DND-41 (cell line): ENCODE measurements at regions not wholly inside any gene's neighbourhood (a gene's known extent, or its start where the extent isn't known, plus 50 kb on each side); places are given as distances from the start of the nearest gene placed in this dataset.

Experiments used
- ATAC-seq: fragments of 200-7000 bp; cut with Tn5 transposase; 3 replicates; pipeline ENCODE4 v1.9.1; 2021; ENCODE audit warnings: low read depth; ENCODE audit not compliant: insufficient read depth
- DNase-seq: peaks from one replicate; pipeline ENCODE4 v3.0.0-alpha.2; 2020
- H2AFZ ChIP-seq: 2 replicates; pipeline ENCODE4 v1.6.0; 2012; ENCODE audit warnings: low read depth, low read length
- H3K27ac ChIP-seq: 2 replicates; pipeline ENCODE4 v1.5.1; 2012; ENCODE audit warnings: low read length, inconsistent platforms
- H3K27me3 ChIP-seq: fragments of 200-600 bp; sonication (generic); 2 replicates; pipeline ENCODE4 v1.6.0; 2012; ENCODE audit warnings: low read length, mild to moderate bottlenecking, inconsistent platforms; ENCODE audit not compliant: insufficient read depth, poor library complexity
- H3K36me3 ChIP-seq: 2 replicates; pipeline ENCODE4 v1.5.1; 2012; ENCODE audit warnings: low read length, inconsistent platforms; ENCODE audit not compliant: insufficient read depth
- H3K4me1 ChIP-seq: 2 replicates; pipeline ENCODE4 v1.5.1; 2012; ENCODE audit warnings: mild to moderate bottlenecking, low read length; ENCODE audit not compliant: insufficient read depth
- H3K4me2 ChIP-seq: 2 replicates; pipeline ENCODE4 v1.6.0; 2012; ENCODE audit warnings: mild to moderate bottlenecking, moderate library complexity, low read length, inconsistent platforms; ENCODE audit not compliant: insufficient read depth
- H3K4me3 ChIP-seq, 2 experiments: fragments of 200-600 bp in 1 of 2; shearing (Covaris generic) in 1 of 2; 2 replicates each; pipeline ENCODE4 v1.5.1; 2012 to 2016; ENCODE audit warnings: inconsistent platforms in 2 of 2, low read length in 2 of 2, mild to moderate bottlenecking in 2 of 2, low read depth in 1 of 2, moderate library complexity in 1 of 2
- H3K79me2 ChIP-seq: 2 replicates; pipeline ENCODE4 v1.6.0; 2012; ENCODE audit warnings: low read length, inconsistent platforms; ENCODE audit not compliant: insufficient read depth
- H3K9ac ChIP-seq: 2 replicates; pipeline ENCODE4 v1.6.0; 2012; ENCODE audit warnings: low read depth, mild to moderate bottlenecking, inconsistent platforms, low read length, moderate library complexity
- H3K9me3 ChIP-seq: 2 replicates; pipeline ENCODE4 v1.5.1; 2012; ENCODE audit warnings: low read length, moderate library complexity, mild to moderate bottlenecking, inconsistent platforms; ENCODE audit not compliant: insufficient read depth, severe bottlenecking
- H4K20me1 ChIP-seq: 2 replicates; pipeline ENCODE4 v1.6.0; 2012; ENCODE audit warnings: low read length; ENCODE audit not compliant: insufficient read depth
- EZH2 ChIP-seq: IDR thresholded peaks from 3 replicates; pipeline ENCODE4 v1.6.1; 2012; ENCODE audit warnings: borderline replicate concordance, low read depth, mild to moderate bottlenecking, moderate library complexity, low read length, inconsistent platforms; ENCODE audit not compliant: severe bottlenecking
- TF ChIP-seq, protein P1 (sequence below): IDR thresholded peaks from 2 replicates; pipeline ENCODE4 v1.5.1; 2012; ENCODE audit warnings: borderline replicate concordance, low read length, moderate library complexity, mild to moderate bottlenecking; ENCODE audit not compliant: poor library complexity, severe bottlenecking; ENCODE audit errors: extremely low read depth

DNA sequence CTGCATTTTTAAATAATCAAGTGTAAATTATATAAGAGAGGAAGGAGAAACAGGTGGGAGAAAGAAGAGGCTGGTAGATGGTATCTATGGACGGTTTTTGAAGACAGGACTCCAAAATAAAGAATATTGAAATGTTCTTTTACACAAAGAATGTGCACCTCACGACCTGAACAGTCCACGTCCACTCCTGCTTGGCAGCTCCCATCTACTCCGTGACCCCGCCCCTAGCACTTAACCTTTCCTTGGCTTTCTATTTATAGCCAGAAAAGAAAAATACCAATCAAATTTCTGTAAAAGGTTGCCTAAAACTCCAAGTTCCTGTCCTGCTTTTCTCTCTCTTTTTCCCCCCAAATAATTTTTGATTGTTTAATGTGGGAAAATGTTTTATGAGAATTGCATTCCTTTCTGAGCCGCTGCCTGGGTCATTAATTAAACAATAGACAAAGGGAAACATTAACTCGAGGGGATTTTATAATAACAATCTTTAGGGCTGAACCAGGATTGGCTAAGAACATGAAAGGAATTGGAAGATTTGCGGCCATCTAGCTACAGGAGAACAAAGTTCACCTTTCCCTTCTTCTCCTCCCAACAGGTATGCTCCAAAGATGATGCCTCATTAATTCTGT lies 173.6 kb upstream of the MAP3K1 start:
- ATAC-seq (no peak), DNase-seq (no peak)
- H3K4me1 ChIP-seq = no peaks in the 10 kb centered on the region
- no peaks in the 10 kb centered on the region for H3K36me3 ChIP-seq
- no peak overlapping the region for H3K9ac ChIP-seq
- H3K4me2 ChIP-seq = no peak overlapping the region
- H2AFZ ChIP-seq = no peak overlapping the region
- no peaks in the 10 kb centered on the region for H3K27me3 ChIP-seq
- no peaks in the 10 kb centered on the region for H3K79me2 ChIP-seq
- H3K4me3 ChIP-seq = no peak overlapping the region
- no peak for TF ChIP-seq EZH2
- TF ChIP-seq, protein P1, sequence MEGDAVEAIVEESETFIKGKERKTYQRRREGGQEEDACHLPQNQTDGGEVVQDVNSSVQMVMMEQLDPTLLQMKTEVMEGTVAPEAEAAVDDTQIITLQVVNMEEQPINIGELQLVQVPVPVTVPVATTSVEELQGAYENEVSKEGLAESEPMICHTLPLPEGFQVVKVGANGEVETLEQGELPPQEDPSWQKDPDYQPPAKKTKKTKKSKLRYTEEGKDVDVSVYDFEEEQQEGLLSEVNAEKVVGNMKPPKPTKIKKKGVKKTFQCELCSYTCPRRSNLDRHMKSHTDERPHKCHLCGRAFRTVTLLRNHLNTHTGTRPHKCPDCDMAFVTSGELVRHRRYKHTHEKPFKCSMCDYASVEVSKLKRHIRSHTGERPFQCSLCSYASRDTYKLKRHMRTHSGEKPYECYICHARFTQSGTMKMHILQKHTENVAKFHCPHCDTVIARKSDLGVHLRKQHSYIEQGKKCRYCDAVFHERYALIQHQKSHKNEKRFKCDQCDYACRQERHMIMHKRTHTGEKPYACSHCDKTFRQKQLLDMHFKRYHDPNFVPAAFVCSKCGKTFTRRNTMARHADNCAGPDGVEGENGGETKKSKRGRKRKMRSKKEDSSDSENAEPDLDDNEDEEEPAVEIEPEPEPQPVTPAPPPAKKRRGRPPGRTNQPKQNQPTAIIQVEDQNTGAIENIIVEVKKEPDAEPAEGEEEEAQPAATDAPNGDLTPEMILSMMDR = no peak
- H3K9me3 ChIP-seq = no peaks in the 10 kb centered on the region
- H4K20me1 ChIP-seq = no peaks in the 10 kb centered on the region
- no peak overlapping the region for H3K27ac ChIP-seq

GRCh38 chr5:56640763-56641406 lies 174.5 kb upstream of the MAP3K1 start:
- H4K20me1 ChIP-seq = no peaks in the 10 kb centered on the region
- no peaks in the 10 kb centered on the region for H3K4me1 ChIP-seq
- H3K79me2 ChIP-seq = no peaks in the 10 kb centered on the region
- no peak overlapping the region for H3K27ac ChIP-seq
- H3K4me2 ChIP-seq = no peak overlapping the region
- no peak for ATAC-seq
- H3K27me3 ChIP-seq = no peaks in the 10 kb centered on the region
- no peaks in the 10 kb centered on the region for H3K9me3 ChIP-seq
- DNase-seq = no peak
- no peak for TF ChIP-seq EZH2
- TF ChIP-seq, protein P1 = no peak
- H3K36me3 ChIP-seq = no peaks in the 10 kb centered on the region
- no peak overlapping the region for H3K4me3 ChIP-seq
- H3K9ac ChIP-seq = no peak overlapping the region
- H2AFZ ChIP-seq = no peak overlapping the region

DNA sequence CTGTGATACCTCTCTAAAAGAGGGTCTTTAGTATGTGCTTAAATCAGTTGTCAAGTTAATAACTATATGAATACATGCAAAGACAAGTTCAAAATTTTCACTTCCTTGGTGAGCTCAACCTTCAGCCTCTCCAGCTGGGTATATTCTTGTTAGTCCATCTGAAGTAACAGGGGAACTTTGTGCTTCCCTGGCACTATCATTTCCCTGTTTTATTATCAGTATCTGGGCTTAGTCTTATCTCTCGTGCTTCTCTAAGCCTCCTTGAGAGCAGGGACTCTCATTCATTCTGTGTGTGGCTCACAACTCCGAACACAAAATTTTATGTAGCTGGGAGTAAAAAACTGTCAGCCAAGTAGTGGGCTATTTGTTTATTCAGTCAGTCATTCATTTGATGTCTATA lies 175.9 kb upstream of the MAP3K1 start:
- no peaks in the 10 kb centered on the region for H3K27me3 ChIP-seq
- no peaks in the 10 kb centered on the region for H3K79me2 ChIP-seq
- H3K9me3 ChIP-seq = no peaks in the 10 kb centered on the region
- ATAC-seq (no peak), DNase-seq (no peak)
- H3K4me3 ChIP-seq = no peak overlapping the region
- TF ChIP-seq, protein P1 = no peak
- no peak for TF ChIP-seq EZH2
- H3K4me2 ChIP-seq = no peak overlapping the region
- H4K20me1 ChIP-seq = no peaks in the 10 kb centered on the region
- H3K27ac ChIP-seq = no peak overlapping the region
- H3K4me1 ChIP-seq = no peaks in the 10 kb centered on the region
- H3K36me3 ChIP-seq = no peaks in the 10 kb centered on the region
- H2AFZ ChIP-seq = no peak overlapping the region
- H3K9ac ChIP-seq = no peak overlapping the region
